ENCODE measurements at regions not wholly inside any gene's neighbourhood (a gene's known extent, or its start where the extent isn't known, plus 50 kb on each side); places are given as distances from the start of the nearest gene placed in this dataset.

GRCh38 chr2:15793978-15794377 lies 146.4 kb upstream of the MYCN start:
- TF ChIP-seq CTCF (IDR thresholded peaks at IDR 0.05), result no peak
- TF ChIP-seq POLR2A (IDR thresholded peaks at IDR 0.05), result no peak

Data from uterus (tissue), 2 donors.